C4-2B (cell line): ENCODE measurements at regions not wholly inside any gene's neighbourhood (a gene's known extent, or its start where the extent isn't known, plus 50 kb on each side); places are given as distances from the start of the nearest gene placed in this dataset.

Source experiments
- CTCF ChIP-seq: fragments of 450-650 bp; conservative IDR thresholded peaks from 2 replicates; pipeline ENCODE4 v1.5.1; 2017; ENCODE audit warnings: mild to moderate bottlenecking
- ZFX ChIP-seq: fragments of 450-650 bp; IDR thresholded peaks from 2 replicates; pipeline ENCODE4 v1.6.1; 2017

- no peak for TF ChIP-seq ZFX
- TF ChIP-seq CTCF, result no peak
These were observed 506.0 kb upstream of the INTU start for GRCh38 chr4:127126718-127127117.
